ENCODE measurements at regions not wholly inside any gene's neighbourhood (a gene's known extent, or its start where the extent isn't known, plus 50 kb on each side); places are given as distances from the start of the nearest gene placed in this dataset.
A peak's percentile ranks its signal among the peaks of the same experiment; 100 is the strongest.

- Histone ChIP-seq H4K20me1 (ENCODE audit: insufficient read depth, low read length) (no peaks in the 10 kb centered on the region), H3K27me3 (ENCODE audit: insufficient read depth, low read length) (no peaks in the 10 kb centered on the region), H3K4me3 (ENCODE audit: insufficient read depth, low read depth, low read length) (no peak overlapping the region), H3K4me1 (ENCODE audit: insufficient read depth, low read length) (peaks cover 2% of the 10 kb centered on the region), H3K36me3 (ENCODE audit: insufficient read depth, low read length) (no peaks in the 10 kb centered on the region), H3K4me2 (ENCODE audit: low read length) (peak overlapping the region; percentile 48), H3K9me3 (ENCODE audit: insufficient read depth, low read depth, low read length) (no peaks in the 10 kb centered on the region), H3K9ac (ENCODE audit: low read length) (no peak overlapping the region), H3K27ac (ENCODE audit: low read depth, low read length) (no peak overlapping the region), H2AFZ (ENCODE audit: low read depth, low read length) (no peak overlapping the region), H3K79me2 (ENCODE audit: insufficient read depth, low read length) (no peaks in the 10 kb centered on the region)
- Mint-ChIP-seq H3K36me3 (ENCODE audit: low read depth, unreplicated experiment) (no peaks in the 10 kb centered on the region), H3K9me3 (ENCODE audit: unreplicated experiment) (no peaks in the 10 kb centered on the region), H3K27ac (ENCODE audit: unreplicated experiment) (no peak overlapping the region), H3K4me3 (ENCODE audit: unreplicated experiment) (no peak overlapping the region), H3K27me3 (ENCODE audit: low read depth, unreplicated experiment) (no peaks in the 10 kb centered on the region), H3K4me1 (ENCODE audit: low read depth, unreplicated experiment) (peaks cover 6% of the 10 kb centered on the region)
- no peak for TF ChIP-seq CTCF (IDR thresholded peaks at IDR 0.05; ENCODE audit: insufficient read depth, low read depth, low read length)
- no peak for TF ChIP-seq EZH2 (IDR thresholded peaks at IDR 0.05; ENCODE audit: insufficient read depth, low read length)
- FAIRE-seq (no peak), DNase-seq (ENCODE audit: low read depth) (peak; percentile 69)
Measured at GRCh38 chr4:56286763-56287162, 100.5 kb downstream of the AASDH start.

- no peaks in the 10 kb centered on the region for H3K9me3 ChIP-seq (ENCODE audit: insufficient read depth, low read depth, low read length)
- no peak overlapping the region for H3K27ac ChIP-seq (ENCODE audit: low read depth, low read length)
- TF ChIP-seq CTCF (IDR thresholded peaks at IDR 0.05; ENCODE audit: insufficient read depth, low read depth, low read length) (no peak), EZH2 (IDR thresholded peaks at IDR 0.05; ENCODE audit: insufficient read depth, low read length) (no peak)
- H4K20me1 ChIP-seq (ENCODE audit: insufficient read depth, low read length) = no peaks in the 10 kb centered on the region
- H3K36me3 ChIP-seq (ENCODE audit: insufficient read depth, low read length) = no peaks in the 10 kb centered on the region
- H3K4me1 ChIP-seq (ENCODE audit: insufficient read depth, low read length) = peaks cover 2% of the 10 kb centered on the region
- Mint-ChIP-seq H3K27me3 (ENCODE audit: low read depth, unreplicated experiment) (no peaks in the 10 kb centered on the region), H3K9me3 (ENCODE audit: unreplicated experiment) (peaks cover 4% of the 10 kb centered on the region), H3K27ac (ENCODE audit: unreplicated experiment) (no peak overlapping the region), H3K4me1 (ENCODE audit: low read depth, unreplicated experiment) (peaks cover 6% of the 10 kb centered on the region), H3K36me3 (ENCODE audit: low read depth, unreplicated experiment) (peaks cover 2% of the 10 kb centered on the region), H3K4me3 (ENCODE audit: unreplicated experiment) (no peak overlapping the region)
- H3K4me2 ChIP-seq (ENCODE audit: low read length) = no peak overlapping the region
- no peaks in the 10 kb centered on the region for H3K27me3 ChIP-seq (ENCODE audit: insufficient read depth, low read length)
- H2AFZ ChIP-seq (ENCODE audit: low read depth, low read length) = no peak overlapping the region
- FAIRE-seq (no peak), DNase-seq (ENCODE audit: low read depth) (no peak)
- no peak overlapping the region for H3K4me3 ChIP-seq (ENCODE audit: insufficient read depth, low read depth, low read length)
- H3K9ac ChIP-seq (ENCODE audit: low read length) = no peak overlapping the region
- H3K79me2 ChIP-seq (ENCODE audit: insufficient read depth, low read length) = no peaks in the 10 kb centered on the region
Measured at GRCh38 chr4:56283375-56283774, 103.9 kb downstream of the AASDH start.

- Mint-ChIP-seq H3K4me3 (ENCODE audit: unreplicated experiment) (no peak overlapping the region), H3K27me3 (ENCODE audit: low read depth, unreplicated experiment) (no peaks in the 10 kb centered on the region), H3K36me3 (ENCODE audit: low read depth, unreplicated experiment) (peaks cover 2% of the 10 kb centered on the region), H3K9me3 (ENCODE audit: unreplicated experiment) (peaks cover 4% of the 10 kb centered on the region), H3K27ac (ENCODE audit: unreplicated experiment) (no peak overlapping the region), H3K4me1 (ENCODE audit: low read depth, unreplicated experiment) (peaks cover 6% of the 10 kb centered on the region)
- no peaks in the 10 kb centered on the region for H3K36me3 ChIP-seq (ENCODE audit: insufficient read depth, low read length)
- no peak overlapping the region for H3K4me2 ChIP-seq (ENCODE audit: low read length)
- TF ChIP-seq CTCF (IDR thresholded peaks at IDR 0.05; ENCODE audit: insufficient read depth, low read depth, low read length) (no peak), EZH2 (IDR thresholded peaks at IDR 0.05; ENCODE audit: insufficient read depth, low read length) (no peak)
- no peaks in the 10 kb centered on the region for H3K79me2 ChIP-seq (ENCODE audit: insufficient read depth, low read length)
- DNase-seq (ENCODE audit: low read depth) = no peak
- H3K4me1 ChIP-seq (ENCODE audit: insufficient read depth, low read length) = no peaks in the 10 kb centered on the region
- no peaks in the 10 kb centered on the region for H4K20me1 ChIP-seq (ENCODE audit: insufficient read depth, low read length)
- H3K9me3 ChIP-seq (ENCODE audit: insufficient read depth, low read depth, low read length) = no peaks in the 10 kb centered on the region
- no peak overlapping the region for H3K4me3 ChIP-seq (ENCODE audit: insufficient read depth, low read depth, low read length)
- H3K27me3 ChIP-seq (ENCODE audit: insufficient read depth, low read length) = no peaks in the 10 kb centered on the region
- H3K9ac ChIP-seq (ENCODE audit: low read length) = no peak overlapping the region
- FAIRE-seq = no peak
- no peak overlapping the region for H2AFZ ChIP-seq (ENCODE audit: low read depth, low read length)
- H3K27ac ChIP-seq (ENCODE audit: low read depth, low read length) = no peak overlapping the region
Measured at GRCh38 chr4:56282004-56282403, 105.3 kb downstream of the AASDH start.
